Osteoblast (primary cell): ENCODE measurements at regions not wholly inside any gene's neighbourhood (a gene's known extent, or its start where the extent isn't known, plus 50 kb on each side); places are given as distances from the start of the nearest gene placed in this dataset.

ENCODE experiments used
- DNase-seq: peaks from one replicate; pipeline ENCODE4 v3.0.0; 2011; ENCODE audit warnings: low spot score, mixed read lengths; ENCODE audit not compliant: insufficient read length; ENCODE audit errors: missing footprints
- H2AFZ ChIP-seq: 2 replicates; pipeline ENCODE4 v1.6.0; 2011; ENCODE audit warnings: mild to moderate bottlenecking, low read length
- H3K27ac ChIP-seq: 2 replicates; pipeline ENCODE4 v1.5.1; 2011; ENCODE audit warnings: mild to moderate bottlenecking, low read depth, low read length, moderate library complexity
- H3K27me3 ChIP-seq: 2 replicates; pipeline ENCODE4 v1.6.0; 2012; ENCODE audit warnings: mild to moderate bottlenecking, control low read depth, inconsistent platforms, low read length, moderate library complexity; ENCODE audit not compliant: insufficient read depth
- H3K36me3 ChIP-seq: 2 replicates; pipeline ENCODE4 v1.5.1; 2011; ENCODE audit warnings: mild to moderate bottlenecking, low read length, control low read depth, moderate library complexity; ENCODE audit not compliant: insufficient read depth
- H3K4me1 ChIP-seq: 2 replicates; pipeline ENCODE4 v1.5.1; 2011; ENCODE audit warnings: mild to moderate bottlenecking, low read length, control low read depth, moderate library complexity; ENCODE audit not compliant: insufficient read depth
- H3K4me2 ChIP-seq: 2 replicates; pipeline ENCODE4 v1.6.0; 2011; ENCODE audit warnings: mild to moderate bottlenecking, low read length; ENCODE audit not compliant: insufficient read depth
- H3K4me3 ChIP-seq: fragments of 200-600 bp; sonication (generic); 3 replicates; pipeline ENCODE4 v1.5.1; 2012; ENCODE audit warnings: mild to moderate bottlenecking, low read length, inconsistent platforms; ENCODE audit not compliant: insufficient read depth
- H3K79me2 ChIP-seq: 2 replicates; pipeline ENCODE4 v1.6.0; 2012; ENCODE audit warnings: mild to moderate bottlenecking, low read length, control low read depth, inconsistent platforms; ENCODE audit not compliant: insufficient read depth
- H3K9me3 ChIP-seq: 2 replicates; pipeline ENCODE4 v1.5.1; 2011; ENCODE audit warnings: low read depth, low read length, control low read depth
- H4K20me1 ChIP-seq: 2 replicates; pipeline ENCODE4 v1.6.0; 2012; ENCODE audit warnings: mild to moderate bottlenecking, low read length, control low read depth; ENCODE audit not compliant: insufficient read depth
- TF ChIP-seq, protein P1 (sequence below): IDR thresholded peaks from 2 replicates; pipeline ENCODE4 v1.5.1; 2011; ENCODE audit warnings: mild to moderate bottlenecking, low read depth, low read length, moderate library complexity; ENCODE audit errors: extremely low read depth

DNA sequence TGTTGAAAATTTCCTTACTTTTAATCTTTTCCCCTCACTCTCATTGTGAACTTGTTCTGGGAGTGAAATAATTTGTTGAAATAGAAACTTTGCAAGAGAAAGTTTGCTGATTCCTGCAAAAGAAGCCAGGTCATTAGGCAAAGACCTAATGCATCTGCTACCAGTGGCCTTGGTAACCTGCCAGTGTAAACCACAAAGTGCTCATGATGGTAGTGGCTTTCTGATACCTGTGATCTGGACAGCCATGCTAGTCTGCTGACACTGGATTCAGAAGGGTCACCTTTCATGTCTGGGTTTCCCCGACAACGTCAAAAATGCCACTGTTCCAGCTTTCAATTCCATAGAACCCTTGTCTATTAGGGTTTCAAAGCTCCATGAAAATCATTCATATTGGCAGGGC, 123.7 kb upstream of the MCTP2 start:
- H3K4me3 ChIP-seq, result no peak overlapping the region
- H3K27ac ChIP-seq, result no peak overlapping the region
- no peak overlapping the region for H2AFZ ChIP-seq
- no peak for DNase-seq
- H3K36me3 ChIP-seq, result no peaks in the 10 kb centered on the region
- no peaks in the 10 kb centered on the region for H4K20me1 ChIP-seq
- H3K27me3 ChIP-seq, result no peaks in the 10 kb centered on the region
- H3K4me1 ChIP-seq, result no peaks in the 10 kb centered on the region
- TF ChIP-seq, protein P1, sequence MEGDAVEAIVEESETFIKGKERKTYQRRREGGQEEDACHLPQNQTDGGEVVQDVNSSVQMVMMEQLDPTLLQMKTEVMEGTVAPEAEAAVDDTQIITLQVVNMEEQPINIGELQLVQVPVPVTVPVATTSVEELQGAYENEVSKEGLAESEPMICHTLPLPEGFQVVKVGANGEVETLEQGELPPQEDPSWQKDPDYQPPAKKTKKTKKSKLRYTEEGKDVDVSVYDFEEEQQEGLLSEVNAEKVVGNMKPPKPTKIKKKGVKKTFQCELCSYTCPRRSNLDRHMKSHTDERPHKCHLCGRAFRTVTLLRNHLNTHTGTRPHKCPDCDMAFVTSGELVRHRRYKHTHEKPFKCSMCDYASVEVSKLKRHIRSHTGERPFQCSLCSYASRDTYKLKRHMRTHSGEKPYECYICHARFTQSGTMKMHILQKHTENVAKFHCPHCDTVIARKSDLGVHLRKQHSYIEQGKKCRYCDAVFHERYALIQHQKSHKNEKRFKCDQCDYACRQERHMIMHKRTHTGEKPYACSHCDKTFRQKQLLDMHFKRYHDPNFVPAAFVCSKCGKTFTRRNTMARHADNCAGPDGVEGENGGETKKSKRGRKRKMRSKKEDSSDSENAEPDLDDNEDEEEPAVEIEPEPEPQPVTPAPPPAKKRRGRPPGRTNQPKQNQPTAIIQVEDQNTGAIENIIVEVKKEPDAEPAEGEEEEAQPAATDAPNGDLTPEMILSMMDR, result no peak
- H3K79me2 ChIP-seq, result no peaks in the 10 kb centered on the region
- H3K9me3 ChIP-seq, result no peaks in the 10 kb centered on the region
- H3K4me2 ChIP-seq, result no peak overlapping the region

DNA sequence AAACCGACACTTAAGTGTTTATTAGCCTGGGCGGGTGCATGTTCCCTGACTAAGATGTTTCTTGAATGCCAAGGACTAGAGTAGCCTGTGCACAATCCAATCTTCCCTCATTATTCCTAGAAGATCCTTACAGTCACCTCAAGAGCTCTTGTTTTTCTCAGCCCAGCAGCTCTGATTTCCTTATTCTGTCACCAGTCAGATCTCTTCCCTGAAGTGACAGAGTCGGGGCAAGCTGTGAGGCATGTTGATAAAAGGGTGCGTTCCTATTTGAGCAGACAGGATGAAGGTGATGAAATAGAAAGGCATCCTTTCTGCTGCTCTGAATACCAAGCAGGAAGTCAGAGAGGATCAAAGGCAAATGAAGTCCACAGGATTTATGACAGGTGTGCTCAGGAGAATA, 125.6 kb upstream of the MCTP2 start:
- Histone ChIP-seq H3K79me2 (no peaks in the 10 kb centered on the region), H4K20me1 (no peaks in the 10 kb centered on the region), H3K4me2 (no peak overlapping the region), H3K27ac (no peak overlapping the region), H3K36me3 (no peaks in the 10 kb centered on the region), H3K4me1 (no peaks in the 10 kb centered on the region), H3K9me3 (no peaks in the 10 kb centered on the region), H3K4me3 (no peak overlapping the region), H3K27me3 (no peaks in the 10 kb centered on the region), H2AFZ (no peak overlapping the region)
- DNase-seq, result no peak
- TF ChIP-seq, protein P1, result no peak

DNA sequence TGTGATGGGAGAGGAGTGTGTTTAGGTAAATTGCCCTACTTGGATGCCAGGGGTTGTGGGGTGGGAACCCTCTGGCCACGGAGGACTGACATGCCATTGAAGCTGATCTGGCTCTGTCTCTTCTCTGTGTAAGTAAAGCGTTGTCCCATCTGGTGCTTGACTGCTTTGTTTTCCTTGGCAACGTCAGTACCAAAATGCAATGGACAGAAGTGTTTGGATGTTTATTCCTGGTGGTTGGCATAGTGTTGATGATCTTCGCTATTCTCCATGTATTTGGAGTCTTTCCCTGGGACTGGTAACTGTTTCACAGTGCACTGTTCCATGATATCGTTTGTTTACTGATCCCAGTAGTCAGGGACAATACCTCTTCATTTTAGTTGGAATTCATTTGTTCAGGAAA, 130.5 kb upstream of the MCTP2 start:
- no peaks in the 10 kb centered on the region for H4K20me1 ChIP-seq

DNA sequence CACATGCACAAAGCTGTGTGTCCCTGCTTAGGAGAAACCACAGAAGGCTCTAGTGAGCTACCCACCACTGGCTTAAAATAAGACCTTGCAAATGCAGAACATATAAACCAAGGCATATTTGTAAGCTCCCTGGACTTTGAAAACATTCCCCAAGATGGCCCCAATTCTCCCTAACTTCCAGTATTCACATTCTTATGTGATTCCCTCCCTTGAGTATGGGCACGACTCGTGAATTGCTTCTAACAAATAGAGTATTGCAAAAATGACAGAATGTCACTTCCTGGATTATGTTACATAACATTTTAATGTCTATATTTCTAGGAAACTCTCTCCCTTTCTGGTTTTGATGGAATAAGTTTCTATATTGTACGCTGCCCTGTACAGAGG, 131.8 kb upstream of the MCTP2 start:
- Histone ChIP-seq H3K27ac (no peak overlapping the region), H3K4me2 (no peak overlapping the region), H3K9me3 (no peaks in the 10 kb centered on the region), H3K4me3 (no peak overlapping the region), H2AFZ (no peak overlapping the region), H3K79me2 (no peaks in the 10 kb centered on the region), H3K27me3 (no peaks in the 10 kb centered on the region), H4K20me1 (no peaks in the 10 kb centered on the region), H3K36me3 (no peaks in the 10 kb centered on the region), H3K4me1 (no peaks in the 10 kb centered on the region)
- TF ChIP-seq, protein P1, result no peak
- DNase-seq, result no peak

More for the DNA sequence above, 130.5 kb upstream of the MCTP2 start:
- Histone ChIP-seq H3K79me2 (no peaks in the 10 kb centered on the region), H3K4me2 (no peak overlapping the region), H3K27me3 (no peaks in the 10 kb centered on the region), H3K9me3 (no peaks in the 10 kb centered on the region), H3K4me1 (no peaks in the 10 kb centered on the region), H3K4me3 (no peak overlapping the region), H3K36me3 (no peaks in the 10 kb centered on the region), H2AFZ (no peak overlapping the region), H3K27ac (no peak overlapping the region)
- TF ChIP-seq, protein P1, result no peak
- no peak for DNase-seq
